K562 (cell line): ENCODE measurements at regions not wholly inside any gene's neighbourhood (a gene's known extent, or its start where the extent isn't known, plus 50 kb on each side); places are given as distances from the start of the nearest gene placed in this dataset.

Source experiments
- ATAC-seq: fragments of 200-7000 bp; cut with Tn5 transposase; 3 replicates; pipeline ENCODE4 v1.9.1; 2020; ENCODE audit warnings: moderate library complexity
- BruUV-seq: library from RNA; stranded (reverse); fragments of 400-500 nt; replicated peaks from 2 replicates; lab custom pipeline; 2021; lab: Mats Ljungman, UMichigan
- CTCF ChIA-PET: fragments of 300-600 bp; formaldehyde crosslinking; extraction: SDS; loops from one replicate; lab custom pipeline; 2021; ENCODE audit warnings: low intra/inter-chr PET ratio; lab: Yijun Ruan, JAX
- POLR2A ChIA-PET: fragments of 300-600, 350-650 bp; sonication (Branson Sonifier 250); formaldehyde crosslinking; extraction: SDS; loops from one replicate; lab custom pipeline; 2021; ENCODE audit warnings: antibody characterized with exemption, inconsistent platforms; lab: Yijun Ruan, JAX
- DNase-seq, 4 experiments: peaks; one replicate each; pipeline versions ENCODE4 v3.0.0 to v3.0.0-alpha.2; 2011 to 2018; ENCODE audit warnings: low spot score in 3 of 4, mixed read lengths in 3 of 4; ENCODE audit errors: extremely low read depth in 1 of 4
- FAIRE-seq: peaks from 2 replicates; lab custom pipeline; 2011; peaks lifted over from hg19 to GRCh38; lab: Jason Lieb, UNC
- H2AFZ ChIP-seq: 2 replicates; pipeline ENCODE4 v1.6.0; 2011; ENCODE audit warnings: low read depth, low read length, control low read depth, inconsistent platforms
- H3K27ac ChIP-seq: fragments of 200-600 bp; 3 replicates; pipeline ENCODE4 v1.8.0; 2011; ENCODE audit warnings: low read depth, mild to moderate bottlenecking, control low read depth, inconsistent platforms, low read length, moderate library complexity, mixed read lengths; ENCODE audit errors: extremely low read depth
- H3K27me3 ChIP-seq, 2 experiments: fragments of 300-600 bp in 1 of 2; 2 replicates in 1 of 2; 3 replicates in 1 of 2; pipeline versions ENCODE4 v1.6.0 to v1.8.0; 2011; ENCODE audit warnings: inconsistent platforms in 2 of 2, low read length in 2 of 2, mild to moderate bottlenecking in 1 of 2, mixed read lengths in 1 of 2, moderate library complexity in 1 of 2; ENCODE audit not compliant: control insufficient read depth in 2 of 2, insufficient read depth in 2 of 2
- H3K36me3 ChIP-seq: fragments of 300-600 bp; 3 replicates; pipeline ENCODE4 v1.8.0; 2011; ENCODE audit warnings: mild to moderate bottlenecking, low read length, inconsistent platforms; ENCODE audit not compliant: control insufficient read depth, insufficient read depth
- H3K4me1 ChIP-seq, 2 experiments: fragments of 200-600 bp in 1 of 2; replicated peaks in 1 of 2; 2 replicates in 1 of 2; 3 replicates in 1 of 2; pipeline versions ENCODE4 v1.5.1 to v1.8.0; 2011; ENCODE audit warnings: inconsistent platforms in 2 of 2, low read length in 2 of 2, mild to moderate bottlenecking in 1 of 2, mixed read lengths in 1 of 2, moderate library complexity in 1 of 2; ENCODE audit not compliant: control insufficient read depth in 2 of 2, insufficient read depth in 2 of 2
- H3K4me2 ChIP-seq: 2 replicates; pipeline ENCODE4 v1.6.1; 2011; ENCODE audit warnings: low read length, control low read depth, inconsistent platforms, mixed read lengths; ENCODE audit not compliant: insufficient read depth
- H3K4me3 ChIP-seq: fragments of 200-600 bp; sonication (generic), shearing (Covaris generic); 2 replicates; pipeline ENCODE4 v1.5.1; 2016; ENCODE audit warnings: control low read depth, inconsistent platforms
- H3K79me2 ChIP-seq: fragments of 200-600 bp; 3 replicates; pipeline ENCODE4 v1.8.0; 2011; ENCODE audit warnings: low read length, inconsistent platforms; ENCODE audit not compliant: control insufficient read depth, insufficient read depth
- H3K9ac ChIP-seq, 2 experiments: 2 replicates each; pipeline versions ENCODE4 v1.6.0 to v1.6.1; 2011; ENCODE audit warnings: low read depth in 2 of 2, low read length in 2 of 2, control low read depth in 1 of 2, inconsistent platforms in 1 of 2, mild to moderate bottlenecking in 1 of 2, mixed read lengths in 1 of 2; ENCODE audit not compliant: insufficient read depth in 1 of 2
- H3K9me1 ChIP-seq: one replicate; pipeline ENCODE4 v1.6.0; 2011; ENCODE audit warnings: inconsistent platforms, mild to moderate bottlenecking, low read length, moderate library complexity; ENCODE audit not compliant: control insufficient read depth, insufficient read depth
- H3K9me3 ChIP-seq: replicated peaks from 2 replicates; pipeline ENCODE4 v1.5.1; 2011; ENCODE audit warnings: low read depth, low read length, inconsistent platforms; ENCODE audit not compliant: control insufficient read depth, insufficient read depth
- H4K20me1 ChIP-seq: replicated peaks from 2 replicates; pipeline ENCODE4 v1.6.1; 2011; ENCODE audit warnings: low read length, inconsistent platforms, mixed read lengths; ENCODE audit not compliant: control insufficient read depth, insufficient read depth
- GTF2F1 ChIP-seq: IDR thresholded peaks from 2 replicates; pipeline ENCODE4 v1.6.1; 2011; ENCODE audit warnings: low read depth, low read length, improper control_type of control experiment
- IRF1 ChIP-seq: sonication (generic); formaldehyde crosslinking; IDR thresholded peaks from 2 replicates; pipeline ENCODE4 v1.8.0; 2022; ENCODE audit warnings: missing genetic modification reagents, mild to moderate bottlenecking, borderline replicate concordance
- MXI1 ChIP-seq: IDR thresholded peaks from 2 replicates; pipeline ENCODE4 v1.6.1; 2011; ENCODE audit warnings: low read depth, mild to moderate bottlenecking, improper control_type of control experiment, low read length
- NCOR1 ChIP-seq: fragments of 450-650 bp; IDR thresholded peaks from 2 replicates; pipeline ENCODE4 v1.6.1; 2016; ENCODE audit warnings: mild to moderate bottlenecking, moderate library complexity
- NELFE ChIP-seq: IDR thresholded peaks from 2 replicates; pipeline ENCODE4 v1.6.1; 2011; ENCODE audit warnings: mild to moderate bottlenecking; ENCODE audit not compliant: insufficient read depth, insufficient read length
- PREB ChIP-seq: sonication (generic); formaldehyde crosslinking; IDR thresholded peaks from 2 replicates; pipeline ENCODE4 v1.8.1; 2023; ENCODE audit warnings: mild to moderate bottlenecking, missing genetic modification reagents
- RCOR1 ChIP-seq, 2 experiments: IDR thresholded peaks; 2 replicates each; pipeline ENCODE4 v1.6.1; 2012; ENCODE audit warnings: low read depth in 2 of 2, low read length in 2 of 2, borderline replicate concordance in 1 of 2, improper control_type of control experiment in 1 of 2
- ZFP91 ChIP-seq: sonication (generic); formaldehyde crosslinking; IDR thresholded peaks from 2 replicates; pipeline ENCODE4 v1.8.0; 2022; ENCODE audit warnings: mild to moderate bottlenecking, missing genetic modification reagents
- ZNF395 ChIP-seq: fragments of 200-800 bp; sonication (Bioruptor generic); IDR thresholded peaks from 2 replicates; pipeline ENCODE4 v1.6.1; 2017; ENCODE audit warnings: missing genetic modification characterization, missing compliant biosample characterization
- ZNF551 ChIP-seq: fragments of 250-450 bp; sonication (Bioruptor Pico); IDR thresholded peaks from 2 replicates; pipeline ENCODE4 v1.5.0; 2021; ENCODE audit warnings: mild to moderate bottlenecking, moderate library complexity
- WGBS: fragments of 100-300 bp; shearing (Covaris generic); methylation state at CpG from one replicate; pipeline ENCODE4 v1.1.6; 2016; ENCODE audit warnings: low coverage, mixed read lengths; ENCODE audit not compliant: insufficient coverage; ENCODE audit errors: missing lambda C conversion rate; 5-methylcytosine and 5-hydroxymethylcytosine counted together
- in situ Hi-C: fragments of 300-500 bp; cut with MboI; formaldehyde crosslinking; loops from 4 replicates; pipeline ENCODE4 v1.15.0; 2018; ENCODE audit warnings: inconsistent platforms, mixed read lengths
- intact Hi-C: fragments of 100-400 bp; cut with micrococcal nuclease; formaldehyde crosslinking; loops from 2 replicates; pipeline ENCODE4 v1.14.2; 2022

GRCh38 chr15:77865701-77866100 is 211.8 kb downstream of the TBC1D2B start:
- no peak overlapping the region for H3K4me3 ChIP-seq
- no peak for ATAC-seq
- H3K9me3 ChIP-seq = no peaks in the 10 kb centered on the region
- ChIA-PET POLR2A (no interaction called here), CTCF (no interaction called here)
- H2AFZ ChIP-seq = no peak overlapping the region
- FAIRE-seq = no peak
- no peak overlapping the region for H3K9ac ChIP-seq
- peaks cover 8 to 73% of the 10 kb centered on the region in 2 experiments; a peak in 4 of 5 replicates for H3K27me3 ChIP-seq
- no TSS peak for BruUV-seq
- peaks cover 0 to 18% of the 10 kb centered on the region in 2 experiments; a peak in 2 of 5 replicates for H3K4me1 ChIP-seq
- peaks cover 13% of the 10 kb centered on the region for H4K20me1 ChIP-seq
- in situ Hi-C loops (no loop called here), intact Hi-C loops (no loop called here)
- no peak overlapping the region for H3K4me2 ChIP-seq
- 3% methylated on average over 7 of the region's 7 CpGs for WGBS
- no peak overlapping the region for H3K27ac ChIP-seq
- no peaks in the 10 kb centered on the region for H3K79me2 ChIP-seq
- H3K9me1 ChIP-seq = no peaks in the 10 kb centered on the region
- DNase-seq = no peak
- TF ChIP-seq PREB = no peak
- no peak for TF ChIP-seq ZNF395 (CRISPR knock-in tag)
- TF ChIP-seq ZNF551 (CRISPR knock-in tag) = no peak
- TF ChIP-seq NCOR1 = no peak
- no peak for TF ChIP-seq RCOR1 (IDR thresholded peaks at IDR 0.05; ENCODE audit: borderline replicate concordance in 1 of 2, low read depth in 2 of 2, low read length in 2 of 2)
- no peak for TF ChIP-seq GTF2F1
- TF ChIP-seq ZFP91 = no peak
- no peak for TF ChIP-seq NELFE
- TF ChIP-seq MXI1 = no peak
- no peak for TF ChIP-seq IRF1 (CRISPR knock-in tag)
- no peaks in the 10 kb centered on the region for H3K36me3 ChIP-seq
